ENCODE measurements at regions not wholly inside any gene's neighbourhood (a gene's known extent, or its start where the extent isn't known, plus 50 kb on each side); places are given as distances from the start of the nearest gene placed in this dataset.

- TF ChIP-seq EZH2 (IDR thresholded peaks at IDR 0.05; ENCODE audit: borderline replicate concordance) (no peak), CTCF (IDR thresholded peaks at IDR 0.05; ENCODE audit: poor library complexity) (no peak)
These were observed 981.7 kb downstream of the REEP3 start for GRCh38 chr10:64502936-64503335.

Measured in hepatocyte (in vitro differentiated cells).